ENCODE measurements at regions not wholly inside any gene's neighbourhood (a gene's known extent, or its start where the extent isn't known, plus 50 kb on each side); places are given as distances from the start of the nearest gene placed in this dataset.

- TF ChIP-seq CTCF (IDR thresholded peaks at IDR 0.05) (no peak), EP300 (IDR thresholded peaks at IDR 0.05) (no peak), POLR2A (IDR thresholded peaks at IDR 0.05) (no peak)
Measured at GRCh38 chrX:3514996-3515395, 168.5 kb upstream of the MXRA5 start.
